GM18520 (cell line): ENCODE measurements at regions not wholly inside any gene's neighbourhood (a gene's known extent, or its start where the extent isn't known, plus 50 kb on each side); places are given as distances from the start of the nearest gene placed in this dataset.
A peak's percentile ranks its signal among the peaks of the same experiment; 100 is the strongest.

Source experiments
- ATAC-seq: cut with Tn5 transposase; IDR thresholded peaks from one replicate; pipeline ENCODE4 v1.9.1; 2021; ENCODE audit not compliant: unreplicated experiment

DNA sequence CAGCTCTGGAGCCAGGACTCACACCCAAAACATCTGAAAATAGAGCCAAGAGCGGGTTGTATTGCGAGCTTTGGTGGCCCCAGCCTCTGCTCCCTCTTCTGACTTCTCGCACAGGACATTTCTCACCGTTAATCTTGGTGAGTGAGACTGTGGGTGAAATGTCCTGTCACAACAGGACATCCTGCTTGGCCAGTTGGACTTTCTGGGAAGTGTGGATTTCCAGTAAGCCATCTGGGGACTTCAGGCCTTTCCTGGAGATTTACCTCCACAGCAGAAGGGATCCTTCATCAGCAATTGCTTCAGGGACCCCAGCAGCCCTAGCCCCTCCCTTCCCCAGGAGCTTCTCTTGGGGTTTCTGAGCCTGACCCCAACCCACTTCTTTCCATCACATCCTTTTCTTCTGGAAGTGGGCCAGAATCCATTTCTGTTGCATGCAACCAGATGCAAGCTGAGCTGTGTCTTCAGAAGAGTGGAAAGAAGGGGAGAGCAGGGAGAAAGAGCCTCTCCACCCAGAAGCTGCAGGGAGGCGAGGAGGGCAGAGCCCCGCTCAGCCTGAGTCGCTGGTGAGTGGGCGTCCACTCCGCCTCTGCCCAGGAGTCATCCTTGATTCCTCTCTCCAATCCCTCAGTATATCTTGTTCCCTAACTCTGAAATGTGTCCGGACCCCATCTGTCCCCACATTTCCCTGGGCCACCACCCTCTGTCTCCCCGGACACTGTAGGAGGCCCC is 50.3 kb upstream of the GADD45G start:
- ATAC-seq = no peak

DNA sequence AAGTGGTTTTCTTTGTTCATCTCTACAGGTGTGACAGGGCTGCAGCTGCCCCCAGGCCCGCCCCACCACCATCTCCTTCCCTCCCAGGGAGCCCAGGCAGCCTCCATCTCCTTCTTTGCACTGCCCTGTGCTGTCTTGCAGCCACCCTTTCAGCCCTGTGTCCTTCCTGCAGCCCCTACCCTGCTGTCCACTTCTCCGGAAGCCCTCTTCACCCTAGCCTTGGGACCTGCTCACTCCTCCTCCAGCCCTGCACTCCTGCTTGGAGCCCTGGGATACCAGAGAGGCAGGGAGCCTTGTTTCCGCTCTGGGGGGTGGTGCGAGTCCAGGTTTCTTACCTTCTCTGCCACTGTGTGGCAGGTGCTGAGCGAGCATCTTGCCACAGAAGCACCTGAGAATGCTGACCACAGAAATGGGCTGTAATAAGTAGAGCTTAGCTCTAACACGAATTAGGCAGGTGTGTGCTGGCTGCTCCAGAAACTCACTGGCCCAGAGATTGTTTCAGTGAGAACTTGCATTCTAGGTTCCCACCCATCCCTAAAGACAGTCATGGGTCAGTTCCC is 51.3 kb upstream of the GADD45G start:
- ATAC-seq = no peak

GRCh38 chr9:89550346-89550927 is 52.5 kb upstream of the SEMA4D start:
- no peak for ATAC-seq

DNA sequence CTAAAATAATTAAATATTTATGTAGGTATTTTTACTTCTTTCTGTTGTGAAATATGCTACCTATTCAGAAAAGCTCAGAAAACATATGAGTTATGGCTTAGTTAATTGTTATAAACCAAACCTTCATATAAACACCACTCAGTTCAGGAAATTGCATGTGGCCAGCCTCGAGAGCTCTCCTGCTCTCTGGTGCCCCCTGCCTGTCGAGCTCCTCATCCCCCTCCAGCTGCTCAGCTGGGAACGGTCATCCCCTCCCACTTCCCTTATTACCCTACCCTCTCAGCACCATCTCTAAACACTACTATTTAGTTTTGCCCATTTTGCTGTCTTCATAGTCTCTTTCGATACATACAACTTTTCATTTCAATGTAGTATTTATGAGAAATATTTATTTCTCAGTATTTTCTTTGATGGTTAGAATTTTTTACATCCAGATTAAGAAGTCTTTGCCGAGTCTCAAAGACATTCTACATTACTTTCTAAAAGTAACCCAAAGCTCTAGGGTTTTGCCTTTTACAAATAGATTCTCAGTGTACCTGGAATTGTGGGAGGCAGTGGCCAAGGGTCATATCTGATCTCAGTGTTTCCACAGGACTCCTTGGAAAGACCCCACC is 51.2 kb upstream of the SEMA4D start:
- peak; percentile 48 for ATAC-seq

DNA sequence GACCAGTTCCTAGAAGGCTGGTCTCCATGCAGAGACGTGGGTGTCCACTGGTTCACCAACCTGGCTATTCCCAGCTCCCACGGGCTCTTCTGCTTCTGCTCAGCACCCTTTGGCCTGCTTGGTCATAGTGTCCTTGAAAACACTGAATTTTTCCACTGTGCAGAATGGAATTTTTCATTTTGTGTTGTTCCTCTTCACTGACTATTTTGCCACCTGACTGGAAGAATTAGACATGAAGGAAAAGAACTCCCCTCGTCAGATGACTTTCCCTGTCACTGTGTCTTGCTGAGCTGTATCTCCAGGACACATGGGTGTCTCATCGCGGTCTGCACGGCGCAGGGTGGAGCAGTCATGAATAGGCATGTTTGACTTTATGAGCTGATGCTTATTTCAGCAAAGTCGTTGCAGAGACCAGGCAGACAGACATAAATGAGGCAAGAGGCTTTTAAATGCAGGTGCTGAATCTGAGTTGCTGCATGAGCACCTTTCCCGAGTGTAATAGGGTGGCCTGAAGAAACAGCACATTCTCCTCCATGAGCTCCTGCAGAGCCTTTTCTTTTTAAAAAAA is 50.2 kb upstream of the SEMA4D start:
- no peak for ATAC-seq
